Stomach (tissue), 8 donors: ENCODE measurements at regions not wholly inside any gene's neighbourhood (a gene's known extent, or its start where the extent isn't known, plus 50 kb on each side); places are given as distances from the start of the nearest gene placed in this dataset.

Source experiments
- DNase-seq, 2 donors: peaks; one replicate each; pipeline versions ENCODE4 v3.0.0 to v3.0.0-alpha.2; 2013 to 2019
- H3K27ac ChIP-seq, 5 donors: fragments of 200-600 bp in 4 of 5; sonication (generic) in 4 of 5; one replicate each; pipeline ENCODE4 v1.5.1; 2013 to 2019; ENCODE audit warnings: mild to moderate bottlenecking in 1 of 5, moderate library complexity in 1 of 5
- H3K27me3 ChIP-seq, 3 donors: fragments of 200-600 bp; sonication (generic); one replicate each; pipeline ENCODE4 v1.5.1; 2017 to 2019; ENCODE audit warnings: mixed run types in 1 of 3
- H3K36me3 ChIP-seq, 4 donors: fragments of 200-600 bp; sonication (generic); 1 replicate in 3 of 4; 2 replicates in 1 of 4; pipeline ENCODE4 v1.5.1; 2016 to 2019
- H3K4me1 ChIP-seq, 4 donors: fragments of 200-600 bp; sonication (generic); one replicate each; pipeline ENCODE4 v1.5.1; 2016 to 2019
- H3K4me3 ChIP-seq, 4 donors: fragments of 200-600 bp; sonication (generic) in 3 of 4; one replicate each; pipeline ENCODE4 v1.5.1; 2016 to 2019; ENCODE audit warnings: mild to moderate bottlenecking in 1 of 4
- H3K9me3 ChIP-seq, 4 donors: fragments of 200-600 bp; sonication (generic); one replicate each; pipeline ENCODE4 v1.5.1; 2016 to 2019
- EP300 ChIP-seq: sonication (generic); formaldehyde crosslinking; IDR thresholded peaks from one replicate; pipeline ENCODE4 v1.6.1; 2017; ENCODE audit warnings: antibody characterized with exemption
- POLR2A ChIP-seq, 4 donors: fragments of 450-650 bp; IDR thresholded peaks; one replicate each; pipeline ENCODE4 v1.6.1; 2016; ENCODE audit warnings: antibody characterized with exemption in 4 of 4, control low read depth in 2 of 4, mild to moderate bottlenecking in 1 of 4, moderate library complexity in 1 of 4
- POLR2AphosphoS5 ChIP-seq, 3 donors: sonication (generic); formaldehyde crosslinking; IDR thresholded peaks; one replicate each; pipeline ENCODE4 v1.6.1; 2016; ENCODE audit warnings: antibody characterized with exemption in 3 of 3
- WGBS, 5 donors: extraction: QIAGEN DNeasy Blood & Tissue Kit in 3 of 5; methylation state at CpG; one replicate each; pipeline versions ENCODE4 v1.1.5 to v1.1.7; 2013 to 2018; 5-methylcytosine and 5-hydroxymethylcytosine counted together
- intact Hi-C: fragments of 100-400 bp; cut with DNase I; formaldehyde crosslinking; loops from one replicate; pipeline ENCODE4 v1.15.1; 2023; ENCODE audit warnings: low total_unique reads
- TF ChIP-seq, protein P1 (sequence below), 7 experiments: fragments of 450-650 bp in 4 of 7; fragments of 200-600 bp in 3 of 7; sonication (generic) in 3 of 7; IDR thresholded peaks; one replicate each; pipeline ENCODE4 v1.5.1; 2016 to 2019; ENCODE audit warnings: antibody characterized with exemption in 7 of 7, control low read depth in 2 of 7, mild to moderate bottlenecking in 1 of 7
- donor health status: healthy with polysubstance abuse.
- donor health status: Bipolar disorder and iron deficiency.
- donor health status: healthy.

DNA sequence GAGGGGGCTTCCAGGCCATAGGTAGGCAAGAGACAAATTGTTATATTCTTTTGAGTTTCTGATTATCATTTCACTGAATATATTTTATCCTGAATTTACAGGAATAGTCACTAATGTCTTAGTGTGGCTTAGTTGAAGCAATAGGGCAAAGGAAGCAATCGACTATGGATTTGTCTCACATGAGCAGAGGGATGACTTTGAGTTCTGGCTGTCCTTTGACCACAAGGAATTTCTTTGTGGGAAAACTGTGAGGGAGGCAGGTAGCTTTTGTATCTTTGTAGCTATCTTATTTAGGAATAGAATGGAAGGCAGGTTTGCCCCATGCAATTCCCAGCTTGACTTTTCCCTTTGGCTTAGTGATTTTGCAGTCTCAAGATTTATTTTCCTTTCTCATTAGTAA is 207.3 kb upstream of the ANXA10 start:
- no peaks in the 10 kb centered on the region for H3K27me3 ChIP-seq
- H3K4me3 ChIP-seq = no peak overlapping the region
- no peak for DNase-seq
- TF ChIP-seq POLR2AphosphoS5 (IDR thresholded peaks at IDR 0.05) (no peak), EP300 (no peak), POLR2A (IDR thresholded peaks at IDR 0.05) (no peak)
- TF ChIP-seq, protein P1, sequence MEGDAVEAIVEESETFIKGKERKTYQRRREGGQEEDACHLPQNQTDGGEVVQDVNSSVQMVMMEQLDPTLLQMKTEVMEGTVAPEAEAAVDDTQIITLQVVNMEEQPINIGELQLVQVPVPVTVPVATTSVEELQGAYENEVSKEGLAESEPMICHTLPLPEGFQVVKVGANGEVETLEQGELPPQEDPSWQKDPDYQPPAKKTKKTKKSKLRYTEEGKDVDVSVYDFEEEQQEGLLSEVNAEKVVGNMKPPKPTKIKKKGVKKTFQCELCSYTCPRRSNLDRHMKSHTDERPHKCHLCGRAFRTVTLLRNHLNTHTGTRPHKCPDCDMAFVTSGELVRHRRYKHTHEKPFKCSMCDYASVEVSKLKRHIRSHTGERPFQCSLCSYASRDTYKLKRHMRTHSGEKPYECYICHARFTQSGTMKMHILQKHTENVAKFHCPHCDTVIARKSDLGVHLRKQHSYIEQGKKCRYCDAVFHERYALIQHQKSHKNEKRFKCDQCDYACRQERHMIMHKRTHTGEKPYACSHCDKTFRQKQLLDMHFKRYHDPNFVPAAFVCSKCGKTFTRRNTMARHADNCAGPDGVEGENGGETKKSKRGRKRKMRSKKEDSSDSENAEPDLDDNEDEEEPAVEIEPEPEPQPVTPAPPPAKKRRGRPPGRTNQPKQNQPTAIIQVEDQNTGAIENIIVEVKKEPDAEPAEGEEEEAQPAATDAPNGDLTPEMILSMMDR (IDR thresholded peaks at IDR 0.05) = no peak
- intact Hi-C loops = no loop called here
- H3K36me3 ChIP-seq = no peaks in the 10 kb centered on the region
- no peak overlapping the region for H3K27ac ChIP-seq
- 78 to 94% (median 79%) methylated on average over 1 of the region's 1 CpG for WGBS, 5 donors
- peaks cover 0 to 9% (median 2%) of the 10 kb centered on the region in 4 donors for H3K9me3 ChIP-seq
- no peaks in the 10 kb centered on the region for H3K4me1 ChIP-seq

DNA sequence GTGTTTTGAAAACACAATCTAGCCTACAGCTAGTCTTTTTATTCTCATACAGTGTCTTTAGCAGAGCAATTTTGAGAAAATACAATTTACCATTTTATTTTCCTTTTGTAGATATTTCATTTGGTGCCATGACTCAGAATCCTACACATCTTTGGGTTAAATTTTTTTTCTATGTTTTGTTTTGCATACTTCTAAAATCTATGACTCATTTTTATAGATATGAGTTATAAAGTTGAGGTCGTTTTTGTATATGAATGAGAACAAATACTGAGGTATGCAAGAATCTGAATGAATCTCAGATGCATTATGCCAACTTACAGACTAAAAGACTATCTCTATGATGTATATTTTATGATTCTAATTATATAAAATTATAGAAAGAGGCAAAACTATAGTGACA is 206.5 kb upstream of the ANXA10 start:
- peaks cover 0 to 9% (median 2%) of the 10 kb centered on the region in 4 donors for H3K9me3 ChIP-seq
- no peak overlapping the region for H3K27ac ChIP-seq
- no peak overlapping the region for H3K4me3 ChIP-seq
- TF ChIP-seq POLR2A (IDR thresholded peaks at IDR 0.05) = no peak
- TF ChIP-seq, protein P1 (IDR thresholded peaks at IDR 0.05) = no peak
- no peak for TF ChIP-seq POLR2AphosphoS5 (IDR thresholded peaks at IDR 0.05)
- no peak for TF ChIP-seq EP300
- DNase-seq = no peak
- no peaks in the 10 kb centered on the region for H3K27me3 ChIP-seq
- intact Hi-C loops = no loop called here
- WGBS, 5 donors = 23 to 35% (median 27%) methylated on average over 1 of the region's 1 CpG
- no peaks in the 10 kb centered on the region for H3K4me1 ChIP-seq
- no peaks in the 10 kb centered on the region for H3K36me3 ChIP-seq

DNA sequence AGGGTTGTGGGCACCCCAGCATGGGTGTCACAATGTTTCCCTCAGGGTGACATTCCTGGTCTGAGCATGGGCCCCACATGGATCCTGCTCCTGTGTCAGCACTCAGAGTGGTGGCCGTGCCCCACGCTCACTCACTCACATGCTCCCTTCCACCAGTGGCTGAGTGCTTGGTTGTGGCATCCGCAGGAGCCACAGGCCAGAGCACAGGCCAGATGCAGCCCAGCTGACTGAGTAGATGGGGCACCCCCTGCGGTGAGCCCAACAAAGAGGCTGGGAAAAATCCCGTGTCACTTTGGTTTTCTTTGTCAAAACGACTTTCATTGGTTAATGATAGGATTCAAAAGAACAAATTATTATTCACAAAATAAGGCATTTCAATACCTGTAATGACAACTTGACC is 204.6 kb upstream of the ANXA10 start:
- intact Hi-C loops = no loop called here
- TF ChIP-seq POLR2A (IDR thresholded peaks at IDR 0.05) = no peak
- TF ChIP-seq EP300 = no peak
- no peak for TF ChIP-seq POLR2AphosphoS5 (IDR thresholded peaks at IDR 0.05)
- TF ChIP-seq, protein P1 (IDR thresholded peaks at IDR 0.05) = no peak
- 82 to 96% (median 87%) methylated on average over 6 of the region's 6 CpGs for WGBS, 5 donors
- Histone ChIP-seq H3K27ac (no peak overlapping the region), H3K9me3 (peaks cover 0 to 9% (median 2%) of the 10 kb centered on the region in 4 donors), H3K36me3 (no peaks in the 10 kb centered on the region), H3K27me3 (no peaks in the 10 kb centered on the region), H3K4me1 (no peaks in the 10 kb centered on the region), H3K4me3 (no peak overlapping the region)
- DNase-seq = no peak

DNA sequence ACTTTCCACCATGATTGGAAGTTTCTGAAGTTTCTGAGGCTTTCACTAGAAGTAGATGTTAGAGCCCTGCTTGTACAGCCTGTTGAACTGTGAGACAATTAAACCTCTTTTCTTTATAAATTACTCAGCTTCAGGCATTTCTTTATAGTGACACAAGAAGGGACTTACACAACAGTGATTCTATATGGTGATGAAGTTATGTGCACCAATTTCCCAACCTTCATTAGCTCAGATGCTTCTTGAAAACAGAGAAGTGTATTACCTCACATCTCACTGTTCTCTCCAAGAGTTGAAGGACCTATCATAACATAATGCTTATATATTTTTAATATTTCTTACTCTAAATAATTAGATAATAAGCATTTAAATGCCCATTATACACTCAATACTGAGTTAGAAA is 202.1 kb upstream of the ANXA10 start:
- Histone ChIP-seq H3K4me3 (no peak overlapping the region), H3K27me3 (no peaks in the 10 kb centered on the region), H3K27ac (no peak overlapping the region), H3K36me3 (no peaks in the 10 kb centered on the region), H3K9me3 (peaks cover 0 to 9% (median 2%) of the 10 kb centered on the region in 4 donors), H3K4me1 (no peaks in the 10 kb centered on the region)
- no peak for DNase-seq
- TF ChIP-seq, protein P1 (IDR thresholded peaks at IDR 0.05) = no peak
- no peak for TF ChIP-seq POLR2A (IDR thresholded peaks at IDR 0.05)
- TF ChIP-seq POLR2AphosphoS5 (IDR thresholded peaks at IDR 0.05) = no peak
- no peak for TF ChIP-seq EP300
- intact Hi-C loops = no loop called here
